ENCODE measurements at regions not wholly inside any gene's neighbourhood (a gene's known extent, or its start where the extent isn't known, plus 50 kb on each side); places are given as distances from the start of the nearest gene placed in this dataset.

- no peak for TF ChIP-seq EP300 (IDR thresholded peaks at IDR 0.05; ENCODE audit: low read depth)
- TF ChIP-seq POLR2A (IDR thresholded peaks at IDR 0.05), result no peak
- no peak for TF ChIP-seq CTCF (IDR thresholded peaks at IDR 0.05)
- TF ChIP-seq POLR2AphosphoS5 (IDR thresholded peaks at IDR 0.05), result no peak
Measured at GRCh38 chr9:2403701-2404100, 217.9 kb upstream of the VLDLR start.

Measured in transverse colon (tissue), 4 donors.